ENCODE measurements at regions not wholly inside any gene's neighbourhood (a gene's known extent, or its start where the extent isn't known, plus 50 kb on each side); places are given as distances from the start of the nearest gene placed in this dataset.

GRCh38 chr6:90977513-90977912, 390.6 kb upstream of the MAP3K7 start:
- H3K9me1 ChIP-seq (ENCODE audit: control insufficient read depth, extremely low read depth, insufficient read depth, low read length), result no peaks in the 10 kb centered on the region
- H4K20me1 ChIP-seq (ENCODE audit: control insufficient read depth, extremely low read depth, insufficient read depth, low read length), result no peaks in the 10 kb centered on the region
- H3K9ac ChIP-seq (ENCODE audit: control insufficient read depth, extremely low read depth, insufficient read depth, low read length), result no peak overlapping the region
- H3K27ac ChIP-seq (ENCODE audit: control insufficient read depth, insufficient read depth, low read length), result no peak overlapping the region
- H3K4me2 ChIP-seq (ENCODE audit: control insufficient read depth, extremely low read depth, insufficient read depth, low read depth, low read length), result no peak overlapping the region
- H3K9me3 ChIP-seq (ENCODE audit: control insufficient read depth, low read depth, low read length), result no peaks in the 10 kb centered on the region
- H3K4me1 ChIP-seq (ENCODE audit: control insufficient read depth, extremely low read depth, insufficient read depth, low read length), result no peaks in the 10 kb centered on the region
- dilution Hi-C loops (cut with MboI; ENCODE audit: extremely low pct_ligation_motif_present, low sequenced_read_pairs), result no loop called here
- no peaks in the 10 kb centered on the region for H3K79me2 ChIP-seq (ENCODE audit: control insufficient read depth, insufficient read depth, low read length)
- no peak overlapping the region for H3K4me3 ChIP-seq (ENCODE audit: control insufficient read depth in 2 of 3, extremely low read depth in 1 of 3, insufficient read depth in 2 of 3, low read depth in 1 of 3, low read length in 3 of 3)
- FAIRE-seq (no peak), DNase-seq (ENCODE audit: low read depth, low spot score) (no peak)
- TF ChIP-seq CTCF (optimal IDR thresholded peaks at IDR 0.05 in 1 of 3, IDR thresholded peaks at IDR 0.05 in 1 of 3, conservative IDR thresholded peaks at IDR 0.05 in 1 of 3; ENCODE audit: extremely low read depth in 1 of 3, insufficient read depth in 2 of 3, low read length in 3 of 3) (no peak), EZH2 (IDR thresholded peaks at IDR 0.05; ENCODE audit: low read length) (no peak)
- H2AFZ ChIP-seq (ENCODE audit: control insufficient read depth, low read length), result no peak overlapping the region
- H3K27me3 ChIP-seq (ENCODE audit: control insufficient read depth, extremely low read depth, insufficient read depth, low read length), result no peaks in the 10 kb centered on the region
- no peaks in the 10 kb centered on the region for H3K36me3 ChIP-seq (ENCODE audit: control insufficient read depth in 2 of 2, extremely low read depth in 1 of 2, insufficient read depth in 2 of 2, low read length in 2 of 2)

GRCh38 chr6:90976341-90976740, 389.5 kb upstream of the MAP3K7 start:
- Histone ChIP-seq H3K79me2 (ENCODE audit: control insufficient read depth, insufficient read depth, low read length) (no peaks in the 10 kb centered on the region), H3K4me2 (ENCODE audit: control insufficient read depth, extremely low read depth, insufficient read depth, low read depth, low read length) (no peak overlapping the region), H3K4me3 (ENCODE audit: control insufficient read depth in 2 of 3, extremely low read depth in 1 of 3, insufficient read depth in 2 of 3, low read depth in 1 of 3, low read length in 3 of 3) (no peak overlapping the region), H3K36me3 (ENCODE audit: control insufficient read depth in 2 of 2, extremely low read depth in 1 of 2, insufficient read depth in 2 of 2, low read length in 2 of 2) (no peaks in the 10 kb centered on the region), H4K20me1 (ENCODE audit: control insufficient read depth, extremely low read depth, insufficient read depth, low read length) (no peaks in the 10 kb centered on the region), H3K4me1 (ENCODE audit: control insufficient read depth, extremely low read depth, insufficient read depth, low read length) (no peaks in the 10 kb centered on the region), H3K27me3 (ENCODE audit: control insufficient read depth, extremely low read depth, insufficient read depth, low read length) (no peaks in the 10 kb centered on the region), H3K9ac (ENCODE audit: control insufficient read depth, extremely low read depth, insufficient read depth, low read length) (no peak overlapping the region), H2AFZ (ENCODE audit: control insufficient read depth, low read length) (no peak overlapping the region), H3K9me1 (ENCODE audit: control insufficient read depth, extremely low read depth, insufficient read depth, low read length) (no peaks in the 10 kb centered on the region), H3K27ac (ENCODE audit: control insufficient read depth, insufficient read depth, low read length) (no peak overlapping the region), H3K9me3 (ENCODE audit: control insufficient read depth, low read depth, low read length) (no peaks in the 10 kb centered on the region)
- dilution Hi-C loops (cut with MboI; ENCODE audit: extremely low pct_ligation_motif_present, low sequenced_read_pairs), result no loop called here
- no peak for TF ChIP-seq EZH2 (IDR thresholded peaks at IDR 0.05; ENCODE audit: low read length)
- no peak for TF ChIP-seq CTCF (optimal IDR thresholded peaks at IDR 0.05 in 1 of 3, IDR thresholded peaks at IDR 0.05 in 1 of 3, conservative IDR thresholded peaks at IDR 0.05 in 1 of 3; ENCODE audit: extremely low read depth in 1 of 3, insufficient read depth in 2 of 3, low read length in 3 of 3)
- FAIRE-seq, result no peak
- DNase-seq (ENCODE audit: low read depth, low spot score), result no peak

Data from keratinocyte (primary cell).